GM21786 (cell line): ENCODE measurements at regions not wholly inside any gene's neighbourhood (a gene's known extent, or its start where the extent isn't known, plus 50 kb on each side); places are given as distances from the start of the nearest gene placed in this dataset.
"Not testable (repeated sequence)": the region's sequence is repeated elsewhere in the genome, so short reads cannot be mapped to it uniquely, and the experiment has no call there.

Experiments used
- ATAC-seq: cut with Tn5 transposase; IDR thresholded peaks from one replicate; pipeline ENCODE4 v1.9.1; 2021; ENCODE audit not compliant: unreplicated experiment

DNA sequence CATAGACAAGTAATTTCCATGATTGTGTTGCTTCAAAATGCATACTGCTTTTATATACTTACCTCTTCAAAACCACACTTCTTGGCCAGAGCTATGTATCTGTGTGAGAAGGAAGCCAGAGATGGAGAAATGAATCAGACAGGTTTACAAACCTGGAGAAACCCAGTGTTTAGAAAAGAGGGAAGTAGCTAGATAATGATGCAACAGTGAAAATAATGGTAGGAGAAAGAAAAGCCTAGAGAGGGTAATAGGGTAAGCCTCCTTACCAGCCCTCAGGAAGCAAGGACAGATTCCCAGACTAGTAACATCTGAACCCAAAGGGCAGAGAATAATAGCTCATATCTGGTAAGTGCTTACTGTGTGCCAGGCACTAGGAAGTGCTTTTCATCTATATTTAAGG is 250.3 kb upstream of the CDH11 start:
- no peak for ATAC-seq

DNA sequence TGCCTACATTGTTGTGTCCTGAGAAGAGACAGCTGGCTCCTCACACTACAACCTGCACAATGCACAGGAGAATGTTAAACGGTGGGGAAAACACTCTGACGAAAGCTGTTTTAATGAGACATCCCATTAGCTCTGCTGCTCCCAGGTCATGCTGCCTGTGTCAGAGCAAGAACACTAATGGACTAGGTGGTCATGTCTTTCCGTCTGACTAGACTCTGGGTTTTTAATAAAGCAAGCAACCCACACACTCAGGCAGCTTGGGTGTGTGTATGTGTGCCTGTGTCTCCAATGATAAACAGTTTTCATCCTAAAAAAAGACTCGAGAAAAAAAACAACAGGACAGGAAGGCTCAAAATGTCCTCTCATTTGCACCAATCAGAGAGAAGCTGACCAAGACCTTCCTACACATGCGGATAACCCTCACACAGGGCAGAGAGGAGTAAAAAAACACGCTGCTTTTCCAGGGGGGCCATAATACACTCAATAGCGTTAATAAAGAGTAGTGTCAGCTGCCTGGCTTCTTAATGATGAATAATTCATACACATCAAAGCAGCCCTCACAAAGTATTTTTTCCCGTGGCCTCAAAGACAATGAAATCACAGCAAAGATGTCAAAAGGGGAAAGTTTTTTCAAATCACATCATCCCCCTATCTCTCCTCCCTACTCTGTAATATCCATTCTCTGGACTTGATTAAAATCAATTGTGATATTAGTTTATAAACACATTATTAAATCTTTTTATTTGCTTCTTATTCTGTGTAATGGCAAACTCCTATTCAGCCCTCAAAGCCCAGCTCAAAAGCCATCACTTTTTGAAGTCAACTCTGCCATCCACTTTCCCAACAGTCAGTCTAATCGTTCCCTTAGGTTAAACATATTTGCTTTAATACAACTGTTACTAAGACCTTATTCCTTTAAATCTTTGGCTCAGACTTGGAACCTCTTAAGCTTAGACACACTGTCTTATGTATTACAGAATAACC is 244.2 kb upstream of the CDH11 start:
- ATAC-seq, result no peak

DNA sequence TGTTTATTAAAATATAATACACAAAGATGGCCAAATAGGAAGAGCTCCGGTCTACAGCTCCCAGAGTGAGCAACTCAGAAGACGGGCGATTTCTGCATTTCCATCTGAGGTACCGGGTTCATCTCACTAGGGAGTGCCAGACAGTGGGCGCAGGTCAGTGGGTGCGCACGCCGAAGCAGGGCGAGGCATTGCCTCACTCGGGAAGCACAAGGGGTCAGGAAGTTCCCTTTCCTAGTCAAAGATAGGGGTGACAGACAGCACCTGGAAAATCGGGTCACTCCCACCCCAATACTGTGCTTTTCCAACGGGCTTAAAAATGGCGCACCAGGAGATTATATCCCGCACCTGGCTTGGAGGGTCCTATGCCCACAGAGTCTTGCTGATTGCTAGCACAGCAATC is 234.9 kb upstream of the CDH11 start:
- not testable (repeated sequence) for ATAC-seq

DNA sequence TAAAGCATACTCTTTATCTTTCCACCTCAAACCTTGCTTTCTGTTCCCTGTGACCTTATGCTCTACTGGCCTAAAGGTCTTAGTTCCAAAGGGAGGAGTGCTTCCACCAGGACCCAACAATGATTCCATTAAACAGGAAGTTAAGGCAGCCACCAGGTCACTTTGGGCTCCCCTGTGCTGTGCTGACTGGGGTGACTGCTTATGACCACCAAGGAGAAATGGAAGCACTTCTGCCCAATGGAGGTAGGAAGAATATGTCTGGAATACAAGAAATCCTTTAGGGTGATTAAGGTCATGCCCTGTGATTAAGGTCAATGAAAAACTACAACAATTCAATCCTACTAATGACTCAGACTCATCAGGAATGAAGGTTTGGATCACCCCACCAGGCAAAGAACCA is 233.8 kb upstream of the CDH11 start:
- ATAC-seq, result no peak

DNA sequence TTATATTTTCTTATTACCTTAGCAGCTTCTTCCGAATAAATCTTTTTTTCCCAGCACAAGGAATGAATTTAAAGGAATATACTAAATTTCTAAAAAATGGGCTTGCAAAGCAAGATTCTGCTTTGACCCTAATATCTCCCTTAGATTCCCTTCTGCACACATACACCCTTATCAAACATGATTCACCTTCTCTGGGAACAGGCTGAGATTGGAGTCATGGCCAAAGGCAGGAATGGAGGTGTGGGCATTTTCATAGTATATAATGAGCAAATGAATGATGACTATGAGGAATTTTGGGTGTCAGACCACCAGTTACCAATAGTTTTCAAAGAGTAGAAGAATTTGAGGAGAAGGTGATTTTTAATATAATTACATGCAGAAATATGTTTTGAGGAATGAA is 231.3 kb upstream of the CDH11 start:
- ATAC-seq, result no peak

DNA sequence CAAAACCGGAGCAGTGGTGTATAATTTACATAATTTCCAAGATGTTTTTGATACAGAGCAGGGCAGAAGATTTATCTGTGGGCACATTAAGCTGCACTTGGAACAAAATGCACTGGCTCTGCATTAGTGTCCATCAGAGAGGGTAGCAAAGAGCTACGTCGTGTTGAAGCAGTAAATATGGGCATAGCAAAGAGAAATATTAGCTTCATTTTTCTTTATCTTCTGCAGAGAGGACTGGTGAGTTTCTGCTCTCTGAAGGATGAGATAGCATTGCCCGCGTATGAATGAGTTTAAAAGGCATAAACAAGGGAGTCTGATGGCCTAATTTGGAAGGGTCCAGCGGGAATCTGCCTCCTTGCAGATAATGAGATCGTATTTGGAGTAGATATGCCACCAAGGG is 227.8 kb upstream of the CDH11 start:
- ATAC-seq, result no peak

DNA sequence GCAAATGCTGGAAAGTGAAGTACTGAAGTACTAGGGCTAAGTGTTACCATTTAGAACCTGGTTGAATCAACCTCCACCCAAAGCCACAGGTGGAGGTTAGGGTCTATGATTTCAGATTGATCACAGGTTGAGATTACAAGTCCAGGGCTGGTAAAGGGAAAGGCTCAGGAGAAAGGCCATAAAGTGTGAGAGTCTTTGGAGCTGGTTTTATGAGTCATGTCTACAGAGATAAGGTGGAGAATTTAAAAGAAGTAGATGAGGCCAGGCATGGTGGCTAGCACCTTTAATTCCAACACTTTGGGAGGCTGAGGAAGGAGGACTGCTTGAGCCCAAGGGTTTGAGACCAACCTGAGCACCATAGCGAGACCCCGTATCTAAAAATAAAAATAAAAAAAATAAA is 221.7 kb upstream of the CDH11 start:
- no peak for ATAC-seq

DNA sequence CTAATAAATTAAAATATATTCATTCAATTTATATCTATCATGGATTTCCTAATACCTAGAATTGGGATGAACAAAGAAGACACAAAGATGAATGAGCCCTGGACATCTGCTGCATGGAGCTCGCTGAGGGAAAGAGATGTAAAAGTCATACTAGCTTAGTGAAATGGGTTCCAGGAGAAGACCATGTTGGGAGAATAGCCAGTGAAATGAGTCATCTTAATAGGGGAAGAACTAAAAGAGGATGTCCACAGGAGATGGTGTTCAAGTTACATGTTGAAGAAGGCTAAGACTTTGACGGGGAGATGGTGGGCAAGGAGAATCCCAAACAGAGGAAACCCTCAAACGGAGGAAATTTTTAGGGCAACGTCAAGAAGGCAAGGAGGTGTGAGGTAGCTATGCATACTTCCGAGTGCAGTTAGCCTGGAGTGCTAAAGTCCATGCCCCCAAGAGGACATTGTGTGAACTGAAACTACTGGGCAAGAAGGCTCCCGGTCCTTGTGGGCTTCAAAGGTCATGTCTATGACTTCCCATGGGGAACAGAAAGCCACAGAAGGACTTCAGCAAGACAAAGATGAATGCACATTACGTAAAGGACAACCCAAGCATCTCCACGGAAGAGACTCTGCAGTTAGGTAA is 220.5 kb upstream of the CDH11 start:
- no peak for ATAC-seq

DNA sequence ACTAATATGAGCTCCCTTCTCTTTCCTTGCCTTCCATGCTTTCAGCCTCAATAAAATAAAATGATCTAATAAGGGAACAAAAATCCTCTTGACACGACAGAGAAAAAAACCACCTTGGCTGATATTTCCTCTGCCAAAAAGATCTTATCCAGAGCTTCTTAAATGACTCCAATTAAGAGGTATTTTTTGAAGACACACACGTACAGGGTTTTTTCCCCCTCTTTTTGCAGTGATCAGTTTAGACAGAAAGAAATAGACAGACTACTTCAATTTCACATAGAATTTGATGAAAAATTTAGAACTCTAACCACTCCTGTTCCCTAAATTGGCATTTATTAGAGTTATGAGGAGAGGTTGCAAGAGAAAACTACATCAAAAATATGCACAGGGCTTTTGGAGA is 217.2 kb upstream of the CDH11 start:
- no peak for ATAC-seq

DNA sequence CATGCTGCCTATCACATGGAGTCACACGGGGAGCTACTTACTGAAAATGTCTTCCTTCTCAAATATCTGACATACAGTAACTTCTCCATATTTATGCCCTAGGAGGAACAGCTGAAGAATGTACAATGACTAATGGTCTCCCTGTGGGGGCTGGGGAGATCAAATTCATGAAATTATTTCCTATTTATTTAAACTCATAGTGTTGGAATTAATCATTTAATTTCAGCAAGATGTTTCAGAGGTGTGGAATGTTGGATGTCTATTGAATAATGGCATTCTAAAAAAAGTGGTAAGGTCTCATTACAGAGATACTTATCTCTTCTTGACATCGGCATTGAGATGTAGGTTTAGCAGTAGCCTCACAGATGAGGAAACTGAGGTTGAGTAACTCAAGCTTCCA is 214.3 kb upstream of the CDH11 start:
- ATAC-seq, result no peak

DNA sequence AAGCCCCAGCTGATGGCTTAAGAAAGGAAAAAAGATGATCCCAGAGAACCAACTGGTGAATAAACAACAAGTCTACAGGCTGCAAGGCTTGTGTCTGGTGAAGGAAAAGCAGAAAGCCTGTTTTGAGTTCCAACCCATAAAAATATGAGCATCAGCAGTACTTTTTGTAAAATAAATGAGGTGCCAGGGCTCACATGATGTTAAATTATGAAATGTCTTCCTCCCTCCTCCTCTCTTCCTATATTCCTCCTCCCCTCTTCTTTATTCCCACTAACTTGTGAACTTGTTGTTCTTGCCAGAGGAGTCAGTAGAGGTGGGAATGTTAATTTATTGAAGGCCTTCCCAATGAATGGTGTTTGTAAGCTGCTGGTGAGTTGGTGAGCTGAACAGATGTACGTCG is 212.2 kb upstream of the CDH11 start:
- no peak for ATAC-seq

DNA sequence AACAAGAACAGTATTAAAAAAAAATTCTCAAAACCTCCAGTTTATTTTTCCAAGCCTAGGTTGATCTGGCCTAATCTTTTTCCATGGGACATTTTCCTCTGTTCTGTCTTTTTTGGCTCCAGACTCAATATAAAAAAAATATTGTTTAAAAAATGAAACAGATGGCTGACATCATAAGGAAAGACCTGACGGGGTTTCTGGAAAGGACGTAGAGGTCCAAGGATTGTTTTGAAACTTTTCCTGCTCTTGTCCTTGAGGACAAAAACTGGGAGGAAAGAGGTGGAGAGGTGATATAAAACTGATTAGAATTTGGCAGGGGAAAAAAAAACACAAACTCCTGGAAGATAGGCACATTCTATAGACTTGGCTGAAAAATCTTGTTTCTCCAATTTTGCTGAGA is 211.4 kb upstream of the CDH11 start:
- no peak for ATAC-seq

DNA sequence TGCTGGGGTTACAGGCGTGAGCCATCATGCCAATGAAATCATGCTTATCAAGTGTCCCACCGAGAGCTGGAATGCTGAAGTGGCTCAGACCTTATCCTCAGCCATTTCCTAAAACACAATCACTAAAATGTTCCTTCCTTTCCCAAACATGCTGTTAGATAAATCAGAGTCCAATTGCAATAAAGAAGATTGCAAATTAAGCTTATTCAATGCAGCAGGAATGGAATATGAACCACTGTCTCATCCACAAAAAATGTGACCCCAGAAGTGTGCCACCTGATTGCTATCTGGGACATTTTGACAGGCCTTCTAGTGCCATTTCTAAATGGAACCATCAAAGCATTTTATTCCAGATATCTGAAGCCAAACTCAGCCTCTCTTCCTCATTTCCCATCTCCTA is 205.5 kb upstream of the CDH11 start:
- ATAC-seq, result no peak

DNA sequence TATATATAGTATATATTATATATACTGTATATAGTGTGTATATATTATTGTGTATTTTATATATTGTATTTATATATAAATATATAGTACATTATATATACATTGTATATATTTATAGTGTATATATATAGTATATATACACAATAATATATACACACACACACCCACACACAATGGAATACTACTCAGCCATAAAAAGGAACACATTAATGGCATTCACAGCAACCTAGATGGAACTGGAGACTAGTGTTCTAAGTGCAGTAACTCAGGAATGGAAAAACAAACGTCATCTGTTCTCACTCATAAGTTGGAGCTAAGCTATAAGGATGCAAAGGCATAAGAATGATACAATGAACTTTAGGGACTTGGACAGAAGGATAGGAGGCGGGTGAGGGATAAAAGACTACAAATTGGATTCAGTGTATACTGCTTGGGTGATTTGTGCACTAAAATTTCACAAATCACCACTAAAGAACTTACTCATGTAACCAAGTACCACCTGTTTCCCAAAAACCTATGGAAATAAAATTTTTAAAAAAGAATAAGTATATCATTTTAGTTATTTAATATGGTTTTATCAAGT is 201.9 kb upstream of the CDH11 start:
- no peak for ATAC-seq

DNA sequence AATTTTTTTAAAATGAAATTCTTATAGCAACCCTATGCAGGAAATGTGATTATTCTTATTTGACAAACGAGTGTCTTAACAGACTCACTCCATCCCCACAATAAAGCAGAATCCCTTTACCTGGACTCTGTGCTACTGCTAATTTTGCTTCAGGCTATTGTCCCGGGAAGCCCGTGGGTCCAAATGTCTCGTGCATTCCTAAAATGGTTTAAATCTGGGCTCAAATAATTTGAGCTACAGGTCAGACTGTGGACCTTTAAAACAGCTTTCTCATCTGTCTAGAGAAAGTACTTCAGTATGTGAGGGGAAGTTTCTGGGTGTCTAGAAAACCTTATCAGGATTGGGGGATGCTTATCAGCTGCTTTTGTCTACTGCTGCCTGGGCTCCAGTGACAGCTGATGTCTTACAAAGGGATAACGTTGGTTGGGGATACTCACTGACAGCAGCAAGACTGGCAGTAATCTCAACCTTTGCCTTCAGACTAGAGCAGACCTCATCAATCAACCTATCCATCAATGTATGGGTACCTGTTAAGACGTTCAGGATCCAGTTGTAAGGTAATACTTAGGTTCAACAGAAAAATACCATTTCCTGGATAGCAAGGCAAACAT is 197.9 kb upstream of the CDH11 start:
- ATAC-seq, result no peak

DNA sequence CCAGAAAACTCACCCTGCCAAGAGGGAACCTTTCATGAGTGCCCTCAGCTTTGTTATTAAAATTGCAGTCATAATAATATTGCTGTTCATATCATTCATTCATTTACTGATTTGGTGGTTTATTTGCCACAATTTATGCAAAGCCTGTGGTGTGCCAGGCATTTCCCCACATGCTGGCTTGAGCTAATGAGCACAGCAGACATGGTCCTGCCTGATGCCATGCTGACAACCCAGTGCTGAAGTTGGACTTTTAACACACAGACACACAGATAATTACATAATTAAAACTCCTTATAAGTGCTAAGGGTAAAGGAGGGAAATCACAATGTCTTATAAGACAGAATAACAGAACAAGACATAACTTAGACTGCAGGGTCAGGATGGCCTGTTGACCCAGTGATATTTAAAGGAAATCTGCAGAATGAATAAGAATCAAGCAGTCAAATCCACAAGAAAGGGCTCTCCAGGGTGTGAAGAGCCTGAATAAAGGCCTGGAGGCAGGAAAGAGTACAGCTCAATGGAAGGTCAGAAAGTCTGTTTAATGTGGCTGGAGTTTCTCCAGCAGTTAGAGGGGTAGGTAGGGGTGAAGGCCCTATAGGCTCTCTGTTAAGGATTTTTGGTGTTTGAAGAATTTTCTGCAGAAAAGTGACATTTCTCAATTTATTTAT is 196.9 kb upstream of the CDH11 start:
- ATAC-seq, result no peak

DNA sequence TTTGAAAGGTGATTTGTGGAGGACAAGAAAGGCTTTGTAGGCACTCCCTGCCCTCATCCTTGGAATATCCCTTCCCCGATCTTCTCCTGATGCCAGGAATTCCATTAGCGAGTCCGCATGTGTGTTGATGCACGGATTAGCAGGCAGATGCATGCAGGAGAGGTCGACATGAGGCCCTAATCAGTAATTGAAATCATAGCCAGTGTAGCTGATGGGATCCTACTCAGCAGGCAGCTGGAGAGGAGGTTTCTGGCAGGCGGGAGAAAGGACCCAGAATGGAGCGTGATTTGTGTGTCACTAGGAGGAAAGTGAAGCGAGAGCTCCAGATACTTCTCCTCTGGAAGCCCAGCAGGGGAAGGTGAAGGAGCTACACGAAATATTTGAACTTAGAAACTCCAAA is 196.3 kb upstream of the CDH11 start:
- no peak for ATAC-seq

DNA sequence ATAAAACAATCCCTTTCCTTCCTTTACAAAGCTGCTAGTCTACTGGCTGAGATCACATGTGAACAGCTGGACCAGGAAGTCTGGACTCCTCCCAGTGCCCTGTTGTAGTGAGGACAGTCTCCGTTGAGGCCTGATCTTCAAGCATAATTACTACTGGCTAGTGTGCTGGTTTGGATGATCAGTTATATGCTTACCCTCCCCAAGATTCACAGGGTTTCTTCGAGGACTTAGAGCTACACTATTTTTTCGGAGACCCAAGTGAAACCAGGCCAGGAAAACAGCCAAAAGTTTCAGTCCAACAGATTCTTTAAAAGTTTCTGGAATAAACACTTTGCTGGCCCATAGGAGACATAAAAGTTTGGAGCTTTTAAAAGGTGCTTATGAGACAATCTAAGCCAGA is 194.9 kb upstream of the CDH11 start:
- no peak for ATAC-seq

DNA sequence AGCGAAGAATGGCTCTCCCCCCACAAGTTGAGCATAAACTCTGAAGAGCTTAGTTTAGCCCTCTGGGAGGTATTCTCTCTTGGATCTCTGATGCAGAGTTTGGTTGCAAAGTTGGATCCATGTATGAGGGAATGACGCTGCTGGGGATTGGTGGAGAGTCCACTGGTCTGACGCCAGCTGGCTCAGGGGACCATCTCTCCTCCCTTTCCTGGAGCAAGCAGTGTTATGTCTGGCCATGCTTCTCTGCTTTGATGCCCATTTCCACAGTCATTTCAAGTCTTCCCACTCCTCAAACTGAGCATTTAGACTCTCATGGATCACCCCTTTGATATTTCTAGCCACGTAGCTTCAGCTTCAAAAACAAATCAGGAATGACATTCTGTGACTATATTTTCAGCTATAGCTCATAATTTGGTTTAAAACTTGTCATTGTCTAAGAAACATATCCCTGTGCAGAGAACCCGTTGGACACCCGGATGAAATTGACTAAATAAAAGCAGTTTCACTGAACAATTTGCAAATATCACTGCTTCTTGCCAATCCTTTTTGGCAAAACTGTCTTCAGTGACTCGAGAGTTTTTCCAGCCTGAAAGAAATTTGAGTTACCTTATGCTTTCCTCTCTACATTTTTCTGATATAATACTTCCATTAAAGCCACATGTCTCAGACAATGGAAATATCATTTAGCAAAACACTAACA is 193.4 kb upstream of the CDH11 start:
- no peak for ATAC-seq

DNA sequence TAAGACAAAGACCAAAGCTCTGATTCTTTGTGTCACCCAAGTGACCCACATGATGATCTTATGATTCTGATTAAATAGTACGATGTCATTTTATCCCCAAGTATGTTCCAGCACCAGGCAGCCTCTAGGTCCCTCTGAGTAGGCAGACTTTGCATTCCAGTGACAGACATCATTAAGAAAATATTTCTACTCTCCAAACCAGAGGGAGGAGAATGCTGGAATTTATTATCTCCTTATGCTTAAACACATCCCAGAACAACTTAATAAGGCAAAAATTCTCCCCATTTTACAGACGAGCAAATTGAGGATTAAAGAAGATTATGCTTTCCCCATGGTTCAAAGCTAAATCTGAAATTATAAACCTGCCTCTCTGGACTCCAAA is 192.8 kb upstream of the CDH11 start:
- no peak for ATAC-seq
